HCT116 (cell line): ENCODE measurements at regions not wholly inside any gene's neighbourhood (a gene's known extent, or its start where the extent isn't known, plus 50 kb on each side); places are given as distances from the start of the nearest gene placed in this dataset.

Experiments
- ATAC-seq: fragments of 200-7000 bp; cut with Tn5 transposase; 2 replicates; pipeline ENCODE4 v1.9.1; 2020; ENCODE audit warnings: mild to moderate bottlenecking, moderate library complexity
- BruUV-seq: library from RNA; stranded (reverse); fragments of 400-500 nt; replicated peaks from 2 replicates; lab custom pipeline; 2021; lab: Mats Ljungman, UMichigan
- CTCF ChIA-PET: fragments of 300-600 bp; sonication (Branson Sonifier 250); formaldehyde crosslinking; loops from one replicate; lab custom pipeline; 2021; ENCODE audit warnings: antibody characterized with exemption; lab: Charles Lee
- POLR2A ChIA-PET: fragments of 300-600, 350-600 bp; sonication (Branson Sonifier 250); formaldehyde crosslinking; loops from one replicate; lab custom pipeline; 2021; ENCODE audit warnings: antibody characterized with exemption; lab: Charles Lee
- RAD21 ChIA-PET, 2 experiments: fragments of 300-600 bp; sonication (Branson Sonifier 250); formaldehyde crosslinking; loops; one replicate each; lab custom pipeline; 2023; ENCODE audit warnings: low total read pairs in 2 of 2; ENCODE audit not compliant: uncharacterized antibody in 2 of 2, unreplicated experiment in 2 of 2, low non-redundant PET in 1 of 2; lab: Charles Lee
- DNase-seq: peaks from one replicate; pipeline ENCODE4 v3.0.0-alpha.2; 2010; ENCODE audit warnings: low read depth, low spot score
- H2AFZ ChIP-seq: fragments of 200-600 bp; shearing (Covaris generic), sonication (generic); 2 replicates; pipeline ENCODE4 v1.6.1; 2017; ENCODE audit warnings: low read depth, mixed run types, mixed read lengths, antibody characterized with exemption, low read length; ENCODE audit not compliant: poor library complexity, severe bottlenecking
- H3K27ac ChIP-seq: 2 replicates; pipeline ENCODE4 v1.5.1; 2012; ENCODE audit warnings: low read depth, low read length
- H3K27me3 ChIP-seq: fragments of 200-600 bp; sonication (generic); 2 replicates; pipeline ENCODE4 v1.6.1; 2016; ENCODE audit warnings: mixed run types, low read length, mixed read lengths; ENCODE audit not compliant: insufficient read depth
- H3K36me3 ChIP-seq, 2 experiments: fragments of 200-500 bp in 1 of 2; fragments of 200-600 bp in 1 of 2; sonication (Bioruptor generic) in 1 of 2; sonication (generic) in 1 of 2; 2 replicates each; pipeline versions ENCODE4 v1.5.1 to v1.6.1; 2014 to 2016; ENCODE audit warnings: low read length in 2 of 2, inconsistent platforms in 1 of 2, mixed read lengths in 1 of 2, mixed run types in 1 of 2; ENCODE audit not compliant: insufficient read depth in 2 of 2, control insufficient read depth in 1 of 2
- H3K4me1 ChIP-seq, 2 experiments: fragments of 200-600 bp in 1 of 2; sonication (generic) in 1 of 2; 2 replicates each; pipeline versions ENCODE4 v1.5.1 to v1.6.1; 2012 to 2017; ENCODE audit warnings: low read length in 2 of 2, inconsistent platforms in 1 of 2, mild to moderate bottlenecking in 1 of 2, mixed read lengths in 1 of 2, mixed run types in 1 of 2, moderate library complexity in 1 of 2; ENCODE audit not compliant: insufficient read depth in 2 of 2, control insufficient read depth in 1 of 2
- H3K4me2 ChIP-seq: fragments of 200-600 bp; sonication (generic); 2 replicates; pipeline ENCODE4 v1.6.1; 2017; ENCODE audit warnings: mixed run types, low read length, mixed read lengths
- H3K4me3 ChIP-seq, 2 experiments: fragments of 200-600 bp in 1 of 2; sonication (generic) in 1 of 2; replicated peaks in 1 of 2; 2 replicates each; pipeline ENCODE4 v1.5.1; 2011 to 2016; ENCODE audit warnings: low read length in 2 of 2, control low read depth in 1 of 2, low read depth in 1 of 2, mild to moderate bottlenecking in 1 of 2, mixed read lengths in 1 of 2, mixed run types in 1 of 2
- H3K79me2 ChIP-seq: fragments of 200-600 bp; sonication (generic); 2 replicates; pipeline ENCODE4 v1.6.1; 2017; ENCODE audit warnings: mild to moderate bottlenecking, mixed run types, low read length, moderate library complexity, mixed read lengths; ENCODE audit not compliant: insufficient read depth
- H3K9ac ChIP-seq: fragments of 200-600 bp; sonication (generic); 2 replicates; pipeline ENCODE4 v1.6.1; 2016; ENCODE audit warnings: low read length, mixed read lengths
- H3K9me2 ChIP-seq: fragments of 200-600 bp; sonication (generic), shearing (Covaris generic); 2 replicates; pipeline ENCODE4 v1.6.1; 2017; ENCODE audit warnings: mixed run types, mild to moderate bottlenecking, moderate library complexity; ENCODE audit not compliant: insufficient read depth
- H3K9me3 ChIP-seq, 2 experiments: fragments of 200-500 bp in 1 of 2; fragments of 200-600 bp in 1 of 2; sonication (Bioruptor generic) in 1 of 2; sonication (generic) in 1 of 2; 2 replicates each; pipeline ENCODE4 v1.6.1; 2014 to 2017; ENCODE audit warnings: low read length in 2 of 2, mixed read lengths in 2 of 2, inconsistent platforms in 1 of 2, low read depth in 1 of 2, mild to moderate bottlenecking in 1 of 2, mixed run types in 1 of 2, moderate library complexity in 1 of 2; ENCODE audit not compliant: control insufficient read depth in 1 of 2, insufficient read depth in 1 of 2
- H4K20me1 ChIP-seq: fragments of 200-600 bp; sonication (generic), shearing (Covaris generic); 2 replicates; pipeline ENCODE4 v1.6.1; 2017; ENCODE audit warnings: mixed run types, mild to moderate bottlenecking, moderate library complexity; ENCODE audit not compliant: insufficient read depth
- ATF3 ChIP-seq: IDR thresholded peaks from 2 replicates; pipeline ENCODE4 v1.6.1; 2012
- CBX3 ChIP-seq: IDR thresholded peaks from 2 replicates; pipeline ENCODE4 v1.6.1; 2012; ENCODE audit warnings: low read depth
- CEBPB ChIP-seq: IDR thresholded peaks from 2 replicates; pipeline ENCODE4 v1.6.1; 2012; ENCODE audit warnings: low read depth
- CTCF ChIP-seq, 3 experiments: fragments of 200-600 bp in 1 of 3; sonication (generic) in 1 of 3; IDR thresholded peaks in 2 of 3; conservative IDR thresholded peaks in 1 of 3; 2 replicates each; pipeline ENCODE4 v1.5.1; 2012 to 2017; ENCODE audit warnings: low read depth in 2 of 3, low read length in 2 of 3, antibody characterized with exemption in 1 of 3, borderline replicate concordance in 1 of 3, control low read depth in 1 of 3, mild to moderate bottlenecking in 1 of 3, mixed read lengths in 1 of 3, mixed run types in 1 of 3, moderate library complexity in 1 of 3; ENCODE audit not compliant: insufficient read depth in 1 of 3
- EGR1 ChIP-seq: IDR thresholded peaks from 2 replicates; pipeline ENCODE4 v1.6.1; 2012; ENCODE audit warnings: low read depth
- ELF1 ChIP-seq: IDR thresholded peaks from 2 replicates; pipeline ENCODE4 v1.6.1; 2012; ENCODE audit warnings: low read depth, borderline replicate concordance
- EZH2 ChIP-seq: fragments of 200-600 bp; sonication (generic); IDR thresholded peaks from 2 replicates; pipeline ENCODE4 v1.6.1; 2017; ENCODE audit warnings: antibody characterized with exemption, mixed run types
- EZH2phosphoT487 ChIP-seq: fragments of 200-600 bp; IDR thresholded peaks from 2 replicates; pipeline ENCODE4 v1.6.1; 2018; ENCODE audit warnings: antibody characterized with exemption, borderline replicate concordance
- FOSL1 ChIP-seq: IDR thresholded peaks from 2 replicates; pipeline ENCODE4 v1.6.1; 2012; ENCODE audit warnings: low read depth
- JUND ChIP-seq: IDR thresholded peaks from 2 replicates; pipeline ENCODE4 v1.6.1; 2012
- REST ChIP-seq: IDR thresholded peaks from 2 replicates; pipeline ENCODE4 v1.6.1; 2012; ENCODE audit warnings: low read depth
- SRF ChIP-seq: IDR thresholded peaks from 2 replicates; pipeline ENCODE4 v1.6.1; 2012; ENCODE audit warnings: low read depth
- YY1 ChIP-seq: IDR thresholded peaks from 2 replicates; pipeline ENCODE4 v1.6.1; 2011; ENCODE audit warnings: low read length, low read depth, moderate library complexity, mild to moderate bottlenecking; ENCODE audit not compliant: insufficient replicate concordance; ENCODE audit errors: extremely low read depth
- ZBTB33 ChIP-seq: IDR thresholded peaks from 2 replicates; pipeline ENCODE4 v1.6.1; 2011; ENCODE audit warnings: mild to moderate bottlenecking, low read length, moderate library complexity; ENCODE audit not compliant: insufficient replicate concordance; ENCODE audit errors: extremely low read depth
- ZFX ChIP-seq: fragments of 450-650 bp; IDR thresholded peaks from 2 replicates; pipeline ENCODE4 v1.6.1; 2017
- intact Hi-C: fragments of 100-400 bp; cut with micrococcal nuclease; formaldehyde crosslinking; loops from 2 replicates; pipeline ENCODE4 v1.10.0; 2022

- TF ChIP-seq ATF3: no peak
- no peak for TF ChIP-seq ZBTB33
- no peak for TF ChIP-seq JUND
- TF ChIP-seq ZFX: no peak
- TF ChIP-seq EGR1: no peak
- TF ChIP-seq EZH2phosphoT487: no peak
- TF ChIP-seq FOSL1: no peak
- no peak for TF ChIP-seq CEBPB
- no peak for TF ChIP-seq CTCF (IDR thresholded peaks at IDR 0.05 in 2 of 3, conservative IDR thresholded peaks at IDR 0.05 in 1 of 3; ENCODE audit: borderline replicate concordance in 1 of 3, insufficient read depth in 1 of 3, low read depth in 2 of 3, low read length in 2 of 3)
- TF ChIP-seq EZH2: no peak
- TF ChIP-seq SRF: no peak
- no peak for TF ChIP-seq ELF1
- no peak for TF ChIP-seq YY1
- TF ChIP-seq REST: no peak
- TF ChIP-seq CBX3: no peak
- no TSS peak for BruUV-seq
- H3K27me3 ChIP-seq: peaks cover 30% of the 10 kb centered on the region
- H3K9me2 ChIP-seq: no peaks in the 10 kb centered on the region
- no peaks in the 10 kb centered on the region for H3K9me3 ChIP-seq
- no peaks in the 10 kb centered on the region for H3K79me2 ChIP-seq
- no peaks in the 10 kb centered on the region for H4K20me1 ChIP-seq
- DNase-seq: no peak
- intact Hi-C loops: loop anchor here (10.0 kb wide), 2 partner anchors 693 to 1053 kb away; no protein-coding TSS in a partner anchor
- H3K9ac ChIP-seq: no peak overlapping the region
- no peak overlapping the region for H3K27ac ChIP-seq
- no peak overlapping the region for H2AFZ ChIP-seq
- ChIA-PET CTCF (no interaction called here), RAD21 (no interaction called here), POLR2A (no interaction called here)
- ATAC-seq: no peak
- no peaks in the 10 kb centered on the region for H3K36me3 ChIP-seq
- H3K4me1 ChIP-seq: no peaks in the 10 kb centered on the region
- H3K4me3 ChIP-seq: no peak overlapping the region
- H3K4me2 ChIP-seq: no peak overlapping the region
Measured at GRCh38 chr3:181561139-181562031, 150.3 kb upstream of the SOX2 start.
